Fibroblast of skin of right quadriceps (primary cell): ENCODE measurements at regions not wholly inside any gene's neighbourhood (a gene's known extent, or its start where the extent isn't known, plus 50 kb on each side); places are given as distances from the start of the nearest gene placed in this dataset.

Source experiments
- DNase-seq: peaks from one replicate; pipeline ENCODE4 v3.0.0-alpha.2; 2013

DNA sequence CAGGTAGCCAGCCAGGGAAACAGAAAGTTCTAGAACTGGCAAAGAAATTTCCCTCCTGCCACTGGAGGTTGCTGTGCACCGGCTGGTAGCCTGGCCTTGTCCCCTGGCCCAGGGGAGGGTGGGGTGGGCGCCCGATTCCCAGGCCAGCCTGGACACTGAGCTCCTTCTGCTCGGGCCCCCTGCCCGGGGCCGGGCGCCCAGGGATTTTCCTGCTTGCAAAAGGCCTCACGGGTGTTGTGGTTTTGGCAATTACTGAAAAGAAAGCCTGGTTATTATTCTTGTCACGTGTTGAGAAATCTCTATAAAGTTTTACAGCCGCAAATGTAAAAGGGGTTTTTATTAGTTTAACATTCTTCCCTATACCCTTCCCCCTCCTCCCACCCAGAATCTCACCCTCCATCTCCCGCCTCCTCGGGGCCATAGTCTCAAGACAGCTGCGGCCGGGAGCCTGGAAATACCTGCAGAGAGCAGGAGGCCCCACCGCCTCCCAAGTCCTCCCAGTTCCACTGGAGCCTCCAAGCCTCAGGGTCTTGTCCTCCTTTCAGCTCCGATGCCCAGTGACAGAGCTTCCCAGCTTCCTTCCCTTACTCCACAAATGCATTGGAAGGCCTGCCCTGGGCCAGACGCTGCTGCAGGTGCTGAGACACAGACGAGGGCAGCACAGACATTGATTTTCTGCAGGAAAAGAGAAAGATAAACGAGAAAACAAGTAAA is 1515.6 kb downstream of the TBC1D22A start:
- no peak for DNase-seq

DNA sequence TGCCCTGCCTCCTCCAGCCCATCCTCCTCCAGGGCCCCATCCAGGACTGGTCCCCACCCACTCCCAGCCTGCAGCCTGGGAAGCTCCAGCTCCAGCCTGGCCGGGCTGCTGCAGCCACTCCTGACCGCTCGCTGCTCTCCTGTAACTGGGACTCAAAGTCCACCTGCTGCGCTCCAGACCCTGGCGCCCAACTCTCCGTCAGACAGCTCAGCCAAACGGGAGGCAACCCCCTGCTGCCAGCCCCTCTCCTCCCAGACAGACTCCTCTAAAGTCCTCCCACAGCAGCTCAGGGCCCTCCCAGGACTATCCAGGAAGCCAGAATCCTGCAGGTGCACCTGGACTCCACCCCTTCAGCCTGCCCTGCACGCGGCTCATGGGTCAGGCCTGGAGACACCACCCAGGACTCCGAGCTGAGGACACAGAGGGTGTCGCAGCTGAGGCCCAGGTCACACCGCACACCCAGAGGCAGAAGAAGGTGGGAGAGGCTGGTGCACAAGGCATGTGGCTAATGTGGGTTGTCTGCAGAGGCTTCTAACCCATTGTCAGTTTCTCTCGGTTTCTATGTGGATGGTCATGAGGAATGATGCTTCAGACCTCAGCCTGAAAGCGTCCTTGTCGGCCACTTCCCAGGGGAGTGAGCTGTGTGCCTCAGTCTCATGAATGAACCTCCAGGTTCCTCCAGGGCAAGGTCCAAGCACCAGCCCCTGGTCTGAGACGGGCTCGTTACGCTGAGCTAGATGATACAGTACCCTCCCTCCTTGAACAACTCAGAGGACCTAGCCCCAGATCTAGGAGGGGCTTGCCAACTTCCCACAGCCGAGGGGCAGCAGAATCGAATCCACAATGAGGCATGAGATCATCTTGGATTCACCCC is 1514.8 kb downstream of the TBC1D22A start:
- no peak for DNase-seq

GRCh38 chr22:48275412-48275811 is 1513.0 kb downstream of the TBC1D22A start:
- DNase-seq: no peak

GRCh38 chr22:48270731-48271130 is 1508.3 kb downstream of the TBC1D22A start:
- DNase-seq: no peak

GRCh38 chr22:48268771-48269552 is 1506.5 kb downstream of the TBC1D22A start:
- DNase-seq: no peak

DNA sequence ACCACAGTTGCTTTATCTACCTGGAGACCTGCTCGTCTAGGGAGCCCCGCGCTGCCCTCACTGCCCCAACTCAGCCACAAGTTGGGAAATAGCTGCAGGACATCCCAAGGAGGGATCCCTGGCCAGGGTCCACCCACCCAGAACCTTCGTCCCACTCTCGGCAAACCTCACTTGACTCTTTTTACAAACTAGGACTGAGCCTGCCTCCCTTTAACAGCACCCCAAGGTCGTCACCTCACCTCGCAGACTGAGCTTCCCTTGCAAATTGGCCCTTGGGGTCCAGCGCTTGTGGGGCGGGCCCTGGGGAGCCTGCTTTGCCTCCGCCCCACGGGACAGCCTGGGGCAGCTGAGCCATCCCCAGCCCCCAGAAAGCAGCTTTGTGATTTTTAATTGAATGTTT is 1505.8 kb downstream of the TBC1D22A start:
- no peak for DNase-seq

DNA sequence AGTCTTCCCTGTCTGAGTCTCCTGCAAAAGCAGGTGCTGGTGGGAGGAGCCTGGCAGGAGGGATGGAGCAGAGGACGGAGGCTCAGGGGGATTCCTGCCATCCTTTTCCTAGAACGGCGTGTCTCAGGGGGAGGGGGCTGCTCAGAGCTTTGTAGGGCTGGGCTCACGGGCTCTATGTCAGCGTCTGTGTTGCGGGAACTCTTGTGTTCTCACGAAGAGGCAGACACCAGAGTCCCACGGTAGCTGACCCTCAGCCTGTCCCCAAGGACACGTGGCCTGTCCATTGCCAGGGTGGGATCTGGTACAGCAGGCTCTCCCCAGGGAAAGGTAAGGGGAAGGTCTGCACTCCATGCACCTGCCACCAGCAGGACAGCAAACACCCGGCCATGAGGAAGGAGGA is 1505.2 kb downstream of the TBC1D22A start:
- no peak for DNase-seq

- DNase-seq: no peak
Observed at GRCh38 chr22:48265000-48265625, 1502.7 kb downstream of the TBC1D22A start.

DNA sequence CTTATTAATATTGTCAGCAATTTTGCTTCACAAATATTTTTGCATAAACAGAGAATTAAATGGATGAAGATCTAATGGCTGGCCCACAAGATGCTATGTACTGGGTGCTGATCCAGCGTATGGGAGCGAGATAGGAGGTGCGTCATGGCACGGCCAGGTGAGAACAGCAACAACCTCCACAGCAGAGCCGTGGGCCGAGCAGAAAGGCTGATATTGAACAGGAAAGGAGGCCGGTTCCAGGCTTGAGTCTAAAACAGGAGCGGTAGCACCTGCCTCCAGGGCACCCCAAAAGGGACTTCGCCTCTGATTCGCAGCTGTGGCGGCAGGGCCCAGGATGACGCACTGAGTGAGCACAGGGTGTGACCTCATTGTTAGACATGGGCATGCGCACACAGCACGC is 1502.1 kb downstream of the TBC1D22A start:
- no peak for DNase-seq

DNA sequence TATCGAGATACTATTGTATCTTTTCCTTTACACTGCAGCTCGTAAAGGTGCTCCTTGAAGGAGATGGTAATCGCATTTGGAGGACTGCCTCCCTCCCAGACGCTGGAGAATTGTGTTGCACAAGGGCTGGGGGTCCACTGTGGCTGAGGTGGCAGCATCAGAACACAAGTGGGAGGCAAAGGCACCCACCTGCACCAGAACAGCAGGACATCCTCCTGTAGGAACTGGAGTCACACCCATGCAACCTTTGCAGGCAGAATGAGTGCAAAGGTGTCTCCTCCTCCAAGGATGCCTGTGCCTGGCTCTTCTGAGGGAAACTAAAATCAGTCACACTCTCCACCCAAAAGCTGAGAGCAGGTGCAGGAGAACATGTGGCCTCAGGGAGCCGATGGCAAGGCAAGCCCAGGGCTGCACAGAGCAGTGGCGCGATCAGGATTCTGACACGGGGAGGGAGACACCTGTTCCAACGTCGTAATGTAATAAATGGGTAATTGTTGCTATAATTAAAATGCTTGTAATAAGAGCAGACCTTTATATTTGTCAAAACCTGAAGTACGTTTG is 1501.4 kb downstream of the TBC1D22A start:
- no peak for DNase-seq

GRCh38 chr22:48263431-48263765 is 1500.9 kb downstream of the TBC1D22A start:
- DNase-seq: no peak

DNA sequence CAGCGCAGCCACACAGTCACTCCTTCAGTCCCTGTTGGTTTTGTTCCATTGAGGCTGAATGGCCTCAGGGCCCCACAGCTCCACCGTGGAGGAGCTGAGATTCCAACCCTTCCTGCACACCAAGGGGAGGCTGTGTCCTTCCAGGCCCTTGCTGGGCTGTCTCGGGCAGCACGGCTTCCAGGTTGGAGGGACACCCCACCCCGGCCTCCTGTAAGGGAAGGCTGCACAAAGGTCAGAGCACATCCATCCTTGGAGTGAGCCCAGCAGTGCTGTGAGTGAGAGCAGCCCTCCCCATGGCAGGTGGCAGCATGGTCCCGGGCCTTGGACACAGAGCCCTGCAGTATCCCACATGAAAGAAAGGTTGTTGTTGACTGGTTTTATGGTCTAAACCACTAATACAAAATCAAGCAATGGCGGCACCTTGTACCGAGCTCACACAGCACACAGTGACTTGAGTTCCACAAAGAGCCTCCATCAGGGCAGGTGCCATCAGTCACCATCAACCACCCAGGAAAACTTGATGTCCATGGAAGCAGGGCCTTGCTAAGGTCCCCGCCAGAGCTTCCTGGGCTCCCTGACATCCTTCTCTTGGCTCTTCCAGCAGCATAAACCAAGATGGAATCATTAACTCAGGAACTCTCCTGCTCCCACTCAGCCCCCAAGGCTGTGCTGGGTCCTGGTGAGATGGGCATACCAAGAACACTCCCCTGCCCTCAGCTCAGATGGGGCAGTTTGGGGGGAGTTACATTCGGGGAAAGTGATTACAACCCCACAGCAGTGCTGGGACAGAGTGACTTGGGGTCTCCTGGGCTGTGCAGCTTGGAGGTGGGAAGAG is 1500.4 kb downstream of the TBC1D22A start:
- no peak for DNase-seq

DNA sequence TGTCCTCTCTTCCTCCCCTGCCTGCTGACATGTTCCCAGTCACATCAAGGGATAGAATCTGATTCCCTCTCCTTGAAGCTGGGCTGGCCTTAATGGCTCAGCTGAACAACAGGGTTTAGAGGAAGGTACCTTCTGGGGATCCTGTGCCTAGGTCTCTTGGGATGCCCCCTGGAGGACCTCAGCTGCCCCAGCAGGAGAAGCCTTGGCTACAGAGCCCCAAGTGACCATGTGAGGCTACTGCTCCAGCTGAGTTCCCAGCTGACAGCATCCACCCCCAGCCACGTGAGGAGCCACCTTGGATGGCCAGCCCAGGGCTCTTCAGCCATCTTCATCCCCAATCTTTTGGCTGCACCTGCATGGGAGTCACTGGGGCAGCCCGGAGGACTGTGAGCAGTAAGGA is 1499.3 kb downstream of the TBC1D22A start:
- DNase-seq: no peak

DNA sequence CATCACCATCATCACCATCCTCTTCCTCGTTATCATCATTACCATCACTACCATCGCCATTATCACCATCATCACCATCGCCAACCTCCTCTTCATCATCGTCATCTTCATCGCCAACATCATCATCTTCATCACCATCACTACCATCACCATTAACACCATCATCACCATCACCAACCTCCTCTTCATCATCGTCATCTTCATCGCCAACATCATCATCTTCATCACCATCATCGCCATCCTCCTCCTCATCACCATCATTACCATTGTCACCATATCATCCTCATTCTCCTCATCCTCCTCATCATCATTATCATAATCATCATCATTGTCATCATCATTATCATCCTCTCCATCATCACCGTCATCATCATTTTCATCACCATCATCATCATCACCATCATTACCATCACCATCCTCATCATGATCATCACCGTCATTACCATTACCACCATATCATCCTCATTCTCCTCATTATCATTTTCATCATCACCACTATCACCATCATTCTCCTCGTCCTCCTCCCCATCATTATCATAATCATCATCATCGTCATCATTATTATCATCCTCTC is 1498.7 kb downstream of the TBC1D22A start:
- no peak for DNase-seq

DNA sequence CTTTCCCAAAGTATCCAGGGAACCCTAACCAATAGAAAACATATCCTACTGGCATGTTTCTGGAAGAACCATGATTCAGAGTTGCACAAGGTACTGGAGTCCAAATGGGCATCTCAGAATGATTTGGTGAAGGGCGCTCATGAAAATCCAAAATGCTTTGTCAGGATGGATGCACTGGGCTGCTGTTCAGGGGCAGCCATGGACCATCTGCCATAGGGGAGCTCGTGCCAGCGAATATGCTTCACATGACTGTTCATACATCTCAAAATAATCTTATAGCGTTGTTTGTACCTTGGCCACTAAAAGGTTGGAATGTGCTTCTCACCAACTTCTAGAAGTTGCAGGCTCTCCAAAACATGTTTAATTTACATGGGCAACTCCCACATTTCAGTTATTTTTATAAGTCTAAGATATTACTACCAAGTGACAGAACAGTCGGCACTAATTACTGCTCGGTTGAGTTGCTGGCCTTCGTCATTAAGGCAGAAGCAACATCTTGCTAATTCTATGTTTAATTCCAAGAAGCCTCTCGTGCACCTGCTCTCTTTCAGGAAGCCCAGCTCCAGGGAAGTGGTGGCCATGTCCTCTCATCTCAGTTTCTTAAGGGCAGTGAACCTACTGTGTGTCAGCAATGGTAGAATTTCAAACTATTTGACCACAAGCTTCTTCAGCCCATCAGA is 1497.7 kb downstream of the TBC1D22A start:
- no peak for DNase-seq

DNA sequence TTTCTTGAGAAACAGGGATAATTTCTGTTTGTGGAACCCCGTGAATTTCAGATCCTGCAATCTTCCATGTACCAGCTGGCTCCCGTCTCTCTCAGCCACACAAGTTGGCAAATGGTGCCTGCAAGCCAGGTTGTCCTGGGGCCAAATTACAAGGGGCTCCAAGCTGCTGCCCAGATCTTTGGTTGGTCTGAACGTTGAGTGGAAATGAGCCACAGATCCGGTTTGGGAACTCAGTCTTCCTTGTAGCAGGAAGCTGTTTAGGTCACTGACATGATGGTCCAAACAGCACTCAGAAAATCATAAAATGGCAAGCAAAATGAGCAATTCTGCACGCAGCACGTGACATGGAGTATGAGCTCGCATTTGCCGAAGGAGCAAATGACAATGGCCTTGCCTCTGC is 1496.4 kb downstream of the TBC1D22A start:
- DNase-seq: no peak

DNA sequence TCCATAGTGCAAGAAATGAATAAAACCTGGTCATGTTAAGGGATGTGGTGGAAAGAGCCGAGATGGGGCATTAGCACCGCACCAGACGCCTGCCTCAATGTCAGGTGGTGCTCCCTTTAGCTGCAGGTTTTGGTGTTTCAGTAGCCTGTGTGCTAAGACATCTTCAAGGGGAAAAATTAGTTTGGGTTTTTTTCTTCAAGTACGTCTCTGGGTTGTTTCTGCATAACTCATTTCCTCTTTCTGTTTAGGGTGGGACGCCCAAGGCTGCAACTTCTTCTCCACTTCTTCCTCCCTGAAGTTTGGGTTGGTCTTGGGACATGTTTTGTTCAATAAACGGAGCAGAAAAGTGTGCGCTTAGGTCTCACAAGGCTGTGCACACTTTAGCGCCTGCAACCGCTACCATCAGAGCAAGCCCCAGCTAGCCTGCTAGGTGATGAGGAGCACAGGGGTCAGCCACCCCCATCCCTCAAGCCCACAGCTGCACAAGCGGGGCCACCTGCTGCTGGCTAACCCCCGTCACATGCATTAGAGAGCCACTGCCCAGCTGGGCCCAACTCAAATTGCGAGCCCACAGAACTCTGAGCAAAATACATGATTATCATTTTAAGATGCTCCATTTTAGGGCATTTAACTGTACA is 1495.7 kb downstream of the TBC1D22A start:
- DNase-seq: no peak

- no peak for DNase-seq
Observed at GRCh38 chr22:48257685-48258055, 1495.2 kb downstream of the TBC1D22A start.

DNA sequence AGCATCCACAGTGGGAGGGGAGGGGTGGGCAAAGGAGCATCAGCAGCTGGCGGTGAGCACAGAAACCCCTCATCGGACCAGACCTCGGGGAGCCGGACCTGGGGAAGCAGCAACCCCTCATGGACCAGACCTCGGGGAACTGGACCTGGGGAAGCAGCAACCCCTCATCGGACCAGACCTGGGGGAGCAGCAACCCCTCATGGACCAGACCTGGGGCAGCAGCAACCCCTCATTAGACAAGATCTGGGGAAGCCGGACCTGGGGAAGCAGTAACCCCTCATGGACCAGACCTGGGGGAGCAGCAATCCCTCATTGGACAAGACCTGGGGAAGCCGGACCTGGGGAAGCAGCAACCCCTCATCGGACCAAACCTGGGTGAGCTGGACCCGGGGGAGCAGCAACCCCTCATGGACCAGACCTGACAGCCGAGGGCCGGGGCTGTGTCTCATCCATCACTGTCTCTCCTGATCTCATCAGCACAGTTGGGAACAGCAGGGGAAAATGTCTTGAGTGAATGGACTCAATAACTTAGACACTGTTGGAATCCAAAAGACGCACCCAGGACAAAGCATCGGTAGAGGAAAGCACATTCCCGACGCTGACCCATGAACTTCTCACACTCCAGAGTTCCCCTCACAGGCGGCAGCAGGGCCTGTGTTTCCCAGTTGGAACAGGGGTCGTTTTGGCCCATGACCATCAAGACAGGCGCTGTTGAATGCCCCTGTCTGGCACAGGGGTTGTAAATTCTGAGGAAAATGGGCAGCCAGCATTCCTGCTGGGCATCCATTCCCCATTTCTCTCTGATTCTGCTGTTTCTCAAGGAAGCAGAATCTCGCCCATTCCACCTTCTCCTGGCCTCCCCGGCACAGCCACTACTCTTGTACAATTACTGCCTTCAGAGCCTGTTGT is 1494.6 kb downstream of the TBC1D22A start:
- no peak for DNase-seq
